H1 (cell line): ENCODE measurements at regions not wholly inside any gene's neighbourhood (a gene's known extent, or its start where the extent isn't known, plus 50 kb on each side); places are given as distances from the start of the nearest gene placed in this dataset.
A peak's percentile ranks its signal among the peaks of the same experiment; 100 is the strongest.
"Not testable (repeated sequence)": the region's sequence is repeated elsewhere in the genome, so short reads cannot be mapped to it uniquely, and the experiment has no call there.

ENCODE experiments used
- CTCF ChIA-PET: fragments of 300-600 bp; sonication (Branson Sonifier 250); formaldehyde crosslinking; loops from one replicate; lab custom pipeline; 2021; ENCODE audit not compliant: partially characterized antibody; lab: Charles Lee
- POLR2A ChIA-PET: fragments of 300-600 bp; sonication (Branson Sonifier 250); formaldehyde crosslinking; loops from one replicate; lab custom pipeline; 2021; ENCODE audit warnings: inconsistent platforms; ENCODE audit not compliant: partially characterized antibody; lab: Charles Lee
- DNase-seq, 2 experiments: peaks; one replicate each; pipeline versions ENCODE4 v3.0.0 to v3.0.0-alpha.2; 2010 to 2022; ENCODE audit warnings: low spot score in 2 of 2, low read depth in 1 of 2, mixed read lengths in 1 of 2
- FAIRE-seq: peaks from 2 replicates; lab custom pipeline; 2011; peaks lifted over from hg19 to GRCh38; lab: Jason Lieb, UNC
- H2AFZ ChIP-seq: 2 replicates; pipeline ENCODE4 v1.8.1; 2012; ENCODE audit warnings: low read length, inconsistent platforms
- H2AK5ac ChIP-seq: 2 replicates; pipeline ENCODE4 v1.6.1; 2013; ENCODE audit warnings: low read depth, low read length
- H2BK120ac ChIP-seq: replicated peaks from 2 replicates; pipeline ENCODE3; 2013; ENCODE audit warnings: low read depth, low read length, inconsistent platforms
- H2BK12ac ChIP-seq: 2 replicates; pipeline ENCODE4 v1.6.1; 2013; ENCODE audit warnings: low read depth, low read length
- H2BK15ac ChIP-seq: 2 replicates; pipeline ENCODE4 v1.6.1; 2013; ENCODE audit warnings: low read length
- H2BK20ac ChIP-seq: 2 replicates; pipeline ENCODE4 v1.6.1; 2013; ENCODE audit warnings: low read length
- H2BK5ac ChIP-seq: 2 replicates; pipeline ENCODE4 v1.6.1; 2013; ENCODE audit warnings: low read depth, low read length
- H3K14ac ChIP-seq: 2 replicates; pipeline ENCODE4 v1.6.1; 2013; ENCODE audit warnings: inconsistent platforms; ENCODE audit not compliant: insufficient read length
- H3K18ac ChIP-seq: 2 replicates; pipeline ENCODE4 v1.6.1; 2013; ENCODE audit warnings: low read length; ENCODE audit errors: extremely low read depth
- H3K23ac ChIP-seq: 2 replicates; pipeline ENCODE4 v1.6.1; 2013; ENCODE audit warnings: inconsistent platforms; ENCODE audit not compliant: insufficient read length
- H3K23me2 ChIP-seq: 2 replicates; pipeline ENCODE4 v1.6.1; 2013; ENCODE audit warnings: low read depth, low read length
- H3K27ac ChIP-seq: 2 replicates; pipeline ENCODE4 v1.6.1; 2011; ENCODE audit warnings: low read depth, low read length, inconsistent platforms
- H3K27me3 ChIP-seq, 4 experiments: replicated peaks in 1 of 4; 1 replicate in 1 of 4; 2 replicates in 3 of 4; pipeline versions ENCODE4 v1.6.1 to v1.8.1; 2011 to 2013; ENCODE audit warnings: low read length in 3 of 4, mild to moderate bottlenecking in 3 of 4, inconsistent platforms in 2 of 4, mixed read lengths in 2 of 4, moderate library complexity in 1 of 4; ENCODE audit not compliant: control insufficient read depth in 3 of 4, insufficient read depth in 3 of 4; ENCODE audit errors: extremely low read depth in 1 of 4
- H3K36me3 ChIP-seq, 4 experiments: 2 replicates each; pipeline versions ENCODE4 v1.6.1 to v1.8.1; 2011 to 2013; ENCODE audit warnings: mild to moderate bottlenecking in 4 of 4, low read length in 3 of 4, moderate library complexity in 2 of 4, control low read depth in 1 of 4, inconsistent platforms in 1 of 4; ENCODE audit not compliant: insufficient read depth in 4 of 4, control insufficient read depth in 2 of 4
- H3K4ac ChIP-seq: replicated peaks from 2 replicates; pipeline ENCODE3; 2013; ENCODE audit warnings: low read length, low read depth, mixed read lengths, inconsistent platforms; ENCODE audit not compliant: insufficient read length
- H3K4me1 ChIP-seq, 4 experiments: replicated peaks in 1 of 4; 1 replicate in 1 of 4; 2 replicates in 3 of 4; pipeline versions ENCODE4 v1.6.1 to v1.8.1; 2011 to 2013; ENCODE audit warnings: low read length in 3 of 4, inconsistent platforms in 2 of 4, mixed read lengths in 1 of 4; ENCODE audit not compliant: insufficient read depth in 4 of 4, control insufficient read depth in 3 of 4
- H3K4me2 ChIP-seq, 2 experiments: 2 replicates each; pipeline versions ENCODE4 v1.6.1 to v1.8.1; 2011 to 2013; ENCODE audit warnings: low read depth in 2 of 2, low read length in 2 of 2, control low read depth in 1 of 2, inconsistent platforms in 1 of 2, mild to moderate bottlenecking in 1 of 2; ENCODE audit not compliant: insufficient read depth in 1 of 2
- H3K4me3 ChIP-seq, 4 experiments: fragments of 200-600, 300-600 bp in 1 of 4; sonication (generic), shearing (Covaris generic), sonication (Bioruptor Twin) in 1 of 4; 2 replicates each; pipeline versions ENCODE4 v1.5.1 to v1.8.1; 2011 to 2016; ENCODE audit warnings: low read length in 4 of 4, low read depth in 3 of 4, control low read depth in 2 of 4, inconsistent platforms in 2 of 4, mild to moderate bottlenecking in 2 of 4, mixed read lengths in 1 of 4, moderate library complexity in 1 of 4; ENCODE audit not compliant: insufficient read depth in 2 of 4; ENCODE audit errors: extremely low read depth in 1 of 4
- H3K56ac ChIP-seq: replicated peaks from 2 replicates; pipeline ENCODE3; 2013; ENCODE audit warnings: low read depth, mild to moderate bottlenecking, mixed read lengths, low read length, inconsistent platforms; ENCODE audit not compliant: insufficient read length
- H3K79me1 ChIP-seq: 2 replicates; pipeline ENCODE4 v1.6.1; 2013; ENCODE audit warnings: low read depth, low read length, control low read depth
- H3K79me2 ChIP-seq, 2 experiments: 2 replicates each; pipeline versions ENCODE4 v1.6.1 to v1.8.1; 2012 to 2013; ENCODE audit warnings: low read length in 2 of 2, mild to moderate bottlenecking in 2 of 2, inconsistent platforms in 1 of 2; ENCODE audit not compliant: insufficient read depth in 2 of 2, control insufficient read depth in 1 of 2
- H3K9ac ChIP-seq, 4 experiments: replicated peaks in 1 of 4; 1 replicate in 1 of 4; 2 replicates in 3 of 4; pipeline versions ENCODE4 v1.6.1 to v1.8.1; 2011 to 2013; ENCODE audit warnings: low read depth in 3 of 4, low read length in 3 of 4, control low read depth in 2 of 4, mild to moderate bottlenecking in 2 of 4, moderate library complexity in 2 of 4, inconsistent platforms in 1 of 4; ENCODE audit errors: extremely low read depth in 1 of 4
- H3K9me3 ChIP-seq, 2 experiments: 2 replicates each; pipeline versions ENCODE4 v1.6.1 to v1.8.1; 2012 to 2013; ENCODE audit warnings: mild to moderate bottlenecking in 2 of 2, moderate library complexity in 2 of 2, control low read depth in 1 of 2, inconsistent platforms in 1 of 2, low read depth in 1 of 2, low read length in 1 of 2, mixed read lengths in 1 of 2; ENCODE audit not compliant: insufficient read depth in 2 of 2
- H4K20me1 ChIP-seq, 2 experiments: replicated peaks in 1 of 2; 2 replicates each; pipeline versions ENCODE3 to v1.8.1; 2011 to 2013; ENCODE audit warnings: inconsistent platforms in 2 of 2, low read length in 2 of 2, mild to moderate bottlenecking in 1 of 2; ENCODE audit not compliant: insufficient read depth in 2 of 2, control insufficient read depth in 1 of 2
- H4K5ac ChIP-seq: 2 replicates; pipeline ENCODE4 v1.6.1; 2013; ENCODE audit warnings: low read length, low read depth, mixed read lengths, inconsistent platforms; ENCODE audit not compliant: insufficient read length
- H4K8ac ChIP-seq: 2 replicates; pipeline ENCODE4 v1.8.0; 2013; ENCODE audit warnings: mild to moderate bottlenecking, moderate library complexity, low read length, inconsistent platforms; ENCODE audit not compliant: insufficient read depth; ENCODE audit errors: extremely low read depth
- H4K91ac ChIP-seq: replicated peaks from 2 replicates; pipeline ENCODE3; 2013; ENCODE audit warnings: low read length, mixed read lengths, inconsistent platforms; ENCODE audit not compliant: insufficient read length
- RAD21 ChIP-seq, 2 experiments: IDR thresholded peaks in 1 of 2; conservative IDR thresholded peaks in 1 of 2; 2 replicates each; pipeline ENCODE4 v1.6.1; 2011; ENCODE audit warnings: low read depth in 2 of 2, low read length in 2 of 2, improper control_type of control experiment in 1 of 2, inconsistent platforms in 1 of 2, mild to moderate bottlenecking in 1 of 2, moderate library complexity in 1 of 2
- WGBS, 2 experiments: shearing (Covaris generic) in 1 of 2; methylation state at CpG; one replicate each; pipeline versions ENCODE4 v1.1.6 to v1.1.7; 2013 to 2015; ENCODE audit warnings: low lambda C conversion rate in 2 of 2, mixed read lengths in 2 of 2, inconsistent platforms in 1 of 2, low coverage in 1 of 2, missing lambda C conversion rate in 1 of 2; ENCODE audit not compliant: insufficient replicate concordance in 2 of 2, insufficient coverage in 1 of 2, insufficient read length in 1 of 2; ENCODE audit errors: extremely low coverage in 1 of 2, missing lambda C conversion rate in 1 of 2; 5-methylcytosine and 5-hydroxymethylcytosine counted together

GRCh38 chr4:97437998-97438705 lies 705.1 kb downstream of the STPG2 start:
- H2BK120ac ChIP-seq, H4K8ac ChIP-seq, H2AK5ac ChIP-seq, H2BK20ac ChIP-seq, H3K27me3 ChIP-seq, H3K4ac ChIP-seq, H3K23ac ChIP-seq, H2BK15ac ChIP-seq, H3K4me2 ChIP-seq, DNase-seq, H2BK5ac ChIP-seq, H3K4me1 ChIP-seq, H3K14ac ChIP-seq, H3K18ac ChIP-seq, H4K20me1 ChIP-seq, H3K79me2 ChIP-seq, H4K91ac ChIP-seq, H2BK12ac ChIP-seq, H3K27ac ChIP-seq, CTCF ChIA-PET, H3K79me1 ChIP-seq, H4K5ac ChIP-seq, FAIRE-seq, POLR2A ChIA-PET, H3K4me3 ChIP-seq, H3K9ac ChIP-seq, H3K23me2 ChIP-seq, H2AFZ ChIP-seq, H3K36me3 ChIP-seq, H3K56ac ChIP-seq: not testable (repeated sequence)
- H3K9me3 ChIP-seq, result peaks cover 7 to 13% of the 10 kb centered on the region in 2 experiments; a peak in 3 of 4 replicates
- TF ChIP-seq RAD21 (IDR thresholded peaks at IDR 0.05 in 1 of 2, conservative IDR thresholded peaks at IDR 0.05 in 1 of 2; ENCODE audit: low read depth in 2 of 2, low read length in 2 of 2), result 0 out of 4 replicates have a peak, but pooled peaks of 1 of the 2 experiments have one; percentile 11
- 91% methylated on average over 21 of the region's 21 CpGs; no CpG with 5 or more reads in 1 of the 2 experiments for WGBS, 2 experiments
